ENCODE measurements at regions not wholly inside any gene's neighbourhood (a gene's known extent, or its start where the extent isn't known, plus 50 kb on each side); places are given as distances from the start of the nearest gene placed in this dataset.

DNA sequence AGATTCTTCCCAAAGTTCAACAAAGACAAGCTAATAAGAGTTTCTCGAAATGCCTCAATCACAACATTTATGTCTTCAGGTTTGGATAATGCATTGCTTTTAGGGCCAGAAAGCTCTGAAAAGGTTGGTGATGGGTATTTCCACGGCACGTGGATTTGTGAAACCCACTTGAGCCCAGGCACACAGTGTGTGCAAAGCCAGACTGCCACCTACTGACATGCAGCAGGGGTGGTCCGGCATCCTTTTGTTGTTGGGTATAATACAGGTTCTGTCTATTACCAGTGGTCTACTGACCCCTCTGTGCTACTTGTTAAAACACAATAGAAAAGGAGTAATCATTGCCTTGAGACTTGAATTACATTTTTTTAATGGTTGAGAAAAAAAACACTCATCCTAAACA, 225.6 kb downstream of the RAP2A start:
- TF ChIP-seq, protein P1, sequence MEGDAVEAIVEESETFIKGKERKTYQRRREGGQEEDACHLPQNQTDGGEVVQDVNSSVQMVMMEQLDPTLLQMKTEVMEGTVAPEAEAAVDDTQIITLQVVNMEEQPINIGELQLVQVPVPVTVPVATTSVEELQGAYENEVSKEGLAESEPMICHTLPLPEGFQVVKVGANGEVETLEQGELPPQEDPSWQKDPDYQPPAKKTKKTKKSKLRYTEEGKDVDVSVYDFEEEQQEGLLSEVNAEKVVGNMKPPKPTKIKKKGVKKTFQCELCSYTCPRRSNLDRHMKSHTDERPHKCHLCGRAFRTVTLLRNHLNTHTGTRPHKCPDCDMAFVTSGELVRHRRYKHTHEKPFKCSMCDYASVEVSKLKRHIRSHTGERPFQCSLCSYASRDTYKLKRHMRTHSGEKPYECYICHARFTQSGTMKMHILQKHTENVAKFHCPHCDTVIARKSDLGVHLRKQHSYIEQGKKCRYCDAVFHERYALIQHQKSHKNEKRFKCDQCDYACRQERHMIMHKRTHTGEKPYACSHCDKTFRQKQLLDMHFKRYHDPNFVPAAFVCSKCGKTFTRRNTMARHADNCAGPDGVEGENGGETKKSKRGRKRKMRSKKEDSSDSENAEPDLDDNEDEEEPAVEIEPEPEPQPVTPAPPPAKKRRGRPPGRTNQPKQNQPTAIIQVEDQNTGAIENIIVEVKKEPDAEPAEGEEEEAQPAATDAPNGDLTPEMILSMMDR (IDR thresholded peaks at IDR 0.05), result peak; percentile 22
- Histone ChIP-seq H3K4me3 (no peak overlapping the region), H3K36me3 (no peaks in the 10 kb centered on the region), H3K27me3 (ENCODE audit: low read depth) (no peaks in the 10 kb centered on the region), H3K27ac (no peak overlapping the region), H3K4me1 (no peaks in the 10 kb centered on the region), H3K9me3 (no peaks in the 10 kb centered on the region)
- ATAC-seq (no peak), DNase-seq (no peak)
- intact Hi-C loops (cut with DNase I), result no loop called here

DNA sequence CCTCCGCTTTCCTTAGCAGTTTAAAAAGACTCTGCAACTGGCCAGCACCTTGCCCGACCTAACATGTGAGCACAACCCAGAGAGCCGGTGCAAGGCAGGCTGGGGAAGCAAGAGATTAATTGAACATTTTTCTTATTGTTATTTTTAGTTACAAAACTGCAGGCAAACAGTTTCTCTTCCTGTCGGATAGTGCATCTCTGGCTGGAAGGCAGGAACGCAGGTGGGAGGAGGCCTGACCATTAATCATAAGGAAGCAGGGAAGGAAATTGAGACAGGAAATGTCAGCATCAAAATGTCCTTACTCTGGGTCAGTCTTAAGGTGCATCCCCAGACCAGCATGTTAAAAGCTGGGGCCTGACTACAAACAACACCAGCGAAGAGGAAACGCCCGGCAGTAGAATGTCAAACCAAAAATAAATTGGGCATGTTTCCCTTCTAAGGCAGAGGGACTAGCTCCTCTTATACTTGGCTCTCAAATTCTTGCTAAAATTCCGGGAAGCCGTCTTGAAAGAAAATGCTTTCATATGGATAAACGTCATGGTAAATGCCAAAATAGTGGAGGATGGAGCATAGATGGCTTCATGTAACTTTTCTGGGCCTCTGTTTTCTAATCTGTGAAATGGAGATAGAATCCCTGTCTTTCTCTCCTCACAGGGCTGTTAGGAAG, 226.8 kb downstream of the RAP2A start:
- TF ChIP-seq, protein P1 (IDR thresholded peaks at IDR 0.05), result no peak
- intact Hi-C loops (cut with DNase I), result no loop called here
- Histone ChIP-seq H3K36me3 (no peaks in the 10 kb centered on the region), H3K4me1 (no peaks in the 10 kb centered on the region), H3K9me3 (no peaks in the 10 kb centered on the region), H3K4me3 (no peak overlapping the region), H3K27ac (no peak overlapping the region), H3K27me3 (ENCODE audit: low read depth) (no peaks in the 10 kb centered on the region)
- ATAC-seq, result no peak
- no peak for DNase-seq

DNA sequence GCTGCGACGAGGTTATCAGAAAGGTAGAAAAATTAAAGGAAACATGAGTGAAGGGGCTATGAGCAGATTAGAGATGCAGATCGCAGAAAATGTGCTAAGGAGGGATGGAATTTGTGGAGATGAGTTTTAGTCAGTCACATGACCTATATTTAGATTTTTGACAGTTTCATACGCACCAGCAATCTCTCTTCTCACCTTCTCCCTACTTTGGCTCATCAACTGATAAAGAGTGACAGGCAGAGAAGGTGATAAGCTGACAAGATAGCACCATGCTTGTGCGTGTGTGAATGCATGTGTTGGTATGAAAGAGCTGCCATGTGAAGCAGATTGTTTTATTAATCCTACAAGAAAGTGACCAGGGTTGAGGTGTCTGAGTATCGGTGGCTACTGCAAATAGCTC, 252.6 kb downstream of the RAP2A start:
- H3K27ac ChIP-seq, result no peak overlapping the region
- H3K9me3 ChIP-seq, result no peaks in the 10 kb centered on the region
- no peak overlapping the region for H3K4me3 ChIP-seq
- DNase-seq (no peak), ATAC-seq (no peak)
- intact Hi-C loops (cut with DNase I), result no loop called here
- H3K36me3 ChIP-seq, result no peaks in the 10 kb centered on the region
- TF ChIP-seq, protein P1 (IDR thresholded peaks at IDR 0.05), result no peak
- H3K27me3 ChIP-seq (ENCODE audit: low read depth), result no peaks in the 10 kb centered on the region
- H3K4me1 ChIP-seq, result no peaks in the 10 kb centered on the region

DNA sequence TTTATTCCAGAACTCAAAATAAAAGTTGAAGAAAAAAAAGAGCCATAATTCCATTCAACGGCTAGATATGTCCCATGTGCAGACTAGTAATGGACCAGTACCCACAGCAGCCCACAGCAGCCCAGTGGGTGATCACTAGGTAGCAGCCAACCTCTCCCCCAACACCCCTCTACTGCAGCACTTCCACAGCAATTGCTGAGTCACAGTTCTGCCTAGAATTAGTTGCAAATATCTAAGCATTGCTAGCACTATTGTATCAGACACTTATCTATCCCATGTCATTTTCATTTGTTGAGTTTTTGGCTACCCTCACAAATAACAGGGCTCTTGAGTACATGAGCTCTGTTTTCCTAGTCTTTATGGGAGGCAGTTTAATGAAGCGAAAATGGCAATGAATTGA, 258.7 kb downstream of the RAP2A start:
- intact Hi-C loops (cut with DNase I), result no loop called here

DNA sequence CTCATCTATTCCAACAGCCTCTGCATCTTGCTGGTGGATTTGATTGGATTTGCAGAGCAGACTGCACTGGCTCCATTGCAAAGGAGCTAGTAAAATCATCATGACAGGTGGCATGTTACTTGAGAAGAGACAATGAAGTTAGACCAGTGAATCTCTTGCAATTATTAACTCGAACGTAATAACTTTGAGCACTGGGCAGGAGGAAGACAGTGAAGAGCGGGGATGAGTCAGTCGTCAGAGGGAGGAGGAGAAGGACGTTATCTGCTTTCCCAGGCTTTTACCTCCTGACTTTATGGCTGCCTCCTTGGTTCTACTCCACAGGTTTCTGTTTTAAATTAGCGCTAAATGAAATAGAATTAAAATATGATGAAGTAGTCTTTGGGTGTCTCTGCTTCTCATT, 257.8 kb upstream of the IPO5 start:
- ATAC-seq (no peak), DNase-seq (no peak)
- Histone ChIP-seq H3K9me3 (no peaks in the 10 kb centered on the region), H3K4me3 (no peak overlapping the region), H3K36me3 (no peaks in the 10 kb centered on the region), H3K27ac (no peak overlapping the region), H3K27me3 (ENCODE audit: low read depth) (no peaks in the 10 kb centered on the region), H3K4me1 (no peaks in the 10 kb centered on the region)
- TF ChIP-seq, protein P1 (IDR thresholded peaks at IDR 0.05), result no peak
- intact Hi-C loops (cut with DNase I), result no loop called here

More for the DNA sequence above, 258.7 kb downstream of the RAP2A start:
- Histone ChIP-seq H3K36me3 (no peaks in the 10 kb centered on the region), H3K4me1 (no peaks in the 10 kb centered on the region), H3K27me3 (ENCODE audit: low read depth) (no peaks in the 10 kb centered on the region), H3K27ac (no peak overlapping the region), H3K4me3 (no peak overlapping the region), H3K9me3 (no peaks in the 10 kb centered on the region)
- TF ChIP-seq, protein P1 (IDR thresholded peaks at IDR 0.05), result no peak
- ATAC-seq, result no peak
- DNase-seq, result no peak

Measured in lower lobe of right lung (tissue), 2 donors.